ENCODE measurements at regions not wholly inside any gene's neighbourhood (a gene's known extent, or its start where the extent isn't known, plus 50 kb on each side); places are given as distances from the start of the nearest gene placed in this dataset.
"Not testable (repeated sequence)": the region's sequence is repeated elsewhere in the genome, so short reads cannot be mapped to it uniquely, and the experiment has no call there.

GRCh38 chr10:31686599-31686998 lies 242.0 kb downstream of the ARHGAP12 start:
- DNase-seq (ENCODE audit: low spot score) = no peak

GRCh38 chr10:31683682-31684081 lies 244.9 kb downstream of the ARHGAP12 start:
- DNase-seq (ENCODE audit: low spot score) = no peak

- no peak for DNase-seq (ENCODE audit: low spot score)
Observed at GRCh38 chr10:31679936-31680335, 248.7 kb downstream of the ARHGAP12 start.

- no peak for DNase-seq (ENCODE audit: low spot score)
Observed at GRCh38 chr10:31678575-31679516, 249.8 kb downstream of the ARHGAP12 start.

GRCh38 chr10:31678139-31678536 lies 250.5 kb downstream of the ARHGAP12 start:
- DNase-seq (ENCODE audit: low spot score) = no peak

- no peak for DNase-seq (ENCODE audit: low spot score)
Observed at GRCh38 chr10:31677195-31678138, 251.2 kb downstream of the ARHGAP12 start.

GRCh38 chr10:31675726-31676125 lies 252.9 kb downstream of the ARHGAP12 start:
- DNase-seq (ENCODE audit: low spot score) = no peak

- DNase-seq (ENCODE audit: low spot score) = no peak
Observed at GRCh38 chr10:31669357-31669756, 259.3 kb downstream of the ARHGAP12 start.

- no peak for DNase-seq (ENCODE audit: low spot score)
Observed at GRCh38 chr10:31668326-31668725, 260.3 kb downstream of the ARHGAP12 start.

- not testable (repeated sequence) for DNase-seq (ENCODE audit: low spot score)
Observed at GRCh38 chr10:31665764-31666279, 262.8 kb downstream of the ARHGAP12 start.

- DNase-seq (ENCODE audit: low spot score) = no peak
Observed at GRCh38 chr10:31664803-31665202, 263.8 kb downstream of the ARHGAP12 start.

- not testable (repeated sequence) for DNase-seq (ENCODE audit: low spot score)
Observed at GRCh38 chr10:31664071-31664470, 264.6 kb downstream of the ARHGAP12 start.

GRCh38 chr10:31660300-31660699 lies 268.3 kb downstream of the ARHGAP12 start:
- no peak for DNase-seq (ENCODE audit: low spot score)

- no peak for DNase-seq (ENCODE audit: low spot score)
Observed at GRCh38 chr10:31659665-31660064, 269.0 kb downstream of the ARHGAP12 start.

GRCh38 chr10:31657434-31657872 lies 271.2 kb downstream of the ARHGAP12 start:
- no peak for DNase-seq (ENCODE audit: low spot score)

GRCh38 chr10:31656851-31657433 lies 271.7 kb downstream of the ARHGAP12 start:
- no peak for DNase-seq (ENCODE audit: low spot score)

- DNase-seq (ENCODE audit: low spot score) = no peak
Observed at GRCh38 chr10:31652038-31652437, 276.6 kb downstream of the ARHGAP12 start.

- DNase-seq (ENCODE audit: low spot score) = peak; percentile 77
Observed at GRCh38 chr10:31650010-31650409, 278.6 kb downstream of the ARHGAP12 start.

GRCh38 chr10:31648966-31649365 lies 279.7 kb downstream of the ARHGAP12 start:
- no peak for DNase-seq (ENCODE audit: low spot score)

GRCh38 chr10:31647861-31648260 lies 280.8 kb downstream of the ARHGAP12 start:
- no peak for DNase-seq (ENCODE audit: low spot score)

- DNase-seq (ENCODE audit: low spot score) = no peak
Observed at GRCh38 chr10:31646519-31646918, 282.1 kb downstream of the ARHGAP12 start.

- no peak for DNase-seq (ENCODE audit: low spot score)
Observed at GRCh38 chr10:31645786-31646185, 282.8 kb downstream of the ARHGAP12 start.

All from ureter (tissue), 1 donor.